HG03108 (cell line): ENCODE measurements at regions not wholly inside any gene's neighbourhood (a gene's known extent, or its start where the extent isn't known, plus 50 kb on each side); places are given as distances from the start of the nearest gene placed in this dataset.
"Not testable (repeated sequence)": the region's sequence is repeated elsewhere in the genome, so short reads cannot be mapped to it uniquely, and the experiment has no call there.

Experiments used
- ATAC-seq: cut with Tn5 transposase; IDR thresholded peaks from one replicate; pipeline ENCODE4 v1.9.1; 2021; ENCODE audit warnings: moderate library complexity; ENCODE audit not compliant: unreplicated experiment

DNA sequence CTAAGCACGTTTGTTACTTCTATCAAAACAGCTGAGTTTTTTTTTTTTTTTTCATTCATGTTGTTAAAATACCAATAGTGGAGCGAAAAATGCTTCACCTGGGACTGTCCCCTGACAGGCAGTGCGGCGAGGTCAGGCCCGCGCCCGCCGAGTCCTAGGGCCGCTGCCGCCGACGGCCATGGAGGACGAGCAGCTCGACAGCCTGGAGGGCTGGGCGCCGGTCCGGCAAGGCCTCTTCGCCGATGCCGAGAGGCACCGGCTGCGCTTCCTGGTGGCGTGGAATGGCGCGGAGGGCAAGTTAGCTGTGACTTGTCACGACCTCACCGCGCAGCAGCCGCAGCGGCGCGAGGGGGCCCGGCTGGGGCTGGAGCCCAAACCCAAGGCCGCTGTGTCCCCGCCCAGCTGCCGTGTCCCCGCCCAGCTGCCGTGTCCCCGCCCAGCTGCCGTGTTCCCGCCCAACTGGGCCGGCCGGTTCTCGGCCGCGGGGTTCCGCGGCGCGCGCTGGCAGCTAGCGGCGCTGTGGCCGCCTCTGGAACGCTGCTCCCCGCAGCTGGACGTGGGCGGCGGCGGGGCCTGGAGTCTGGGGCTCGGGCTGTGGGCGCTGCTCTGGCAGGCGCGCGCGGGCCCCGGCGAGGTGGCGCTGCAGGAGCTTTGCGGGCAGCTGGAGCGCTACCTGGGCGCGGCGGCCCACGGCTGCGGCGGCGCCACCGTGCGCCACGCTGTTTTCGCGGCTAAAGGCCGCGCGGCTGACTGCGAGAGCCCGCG lies 56.7 kb upstream of the GOLGA8R start:
- ATAC-seq: peak; percentile 81

DNA sequence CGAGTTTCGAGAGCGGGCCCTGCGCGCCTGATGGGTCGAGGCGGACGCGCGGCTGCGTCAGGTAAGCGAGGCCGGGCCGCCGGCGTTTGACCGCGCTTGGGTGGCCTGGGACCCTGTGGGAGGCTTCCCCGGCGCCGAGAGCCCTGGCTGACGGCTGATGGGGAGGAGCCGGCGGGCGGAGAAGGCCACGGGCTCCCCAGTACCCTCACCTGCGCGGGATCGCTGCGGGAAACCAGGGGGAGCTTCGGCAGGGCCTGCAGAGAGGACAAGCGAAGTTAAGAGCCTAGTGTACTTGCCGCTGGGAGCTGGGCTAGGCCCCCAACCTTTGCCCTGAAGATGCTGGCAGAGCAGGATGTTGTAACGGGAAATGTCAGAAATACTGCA lies 57.3 kb upstream of the GOLGA8R start:
- not testable (repeated sequence) for ATAC-seq

DNA sequence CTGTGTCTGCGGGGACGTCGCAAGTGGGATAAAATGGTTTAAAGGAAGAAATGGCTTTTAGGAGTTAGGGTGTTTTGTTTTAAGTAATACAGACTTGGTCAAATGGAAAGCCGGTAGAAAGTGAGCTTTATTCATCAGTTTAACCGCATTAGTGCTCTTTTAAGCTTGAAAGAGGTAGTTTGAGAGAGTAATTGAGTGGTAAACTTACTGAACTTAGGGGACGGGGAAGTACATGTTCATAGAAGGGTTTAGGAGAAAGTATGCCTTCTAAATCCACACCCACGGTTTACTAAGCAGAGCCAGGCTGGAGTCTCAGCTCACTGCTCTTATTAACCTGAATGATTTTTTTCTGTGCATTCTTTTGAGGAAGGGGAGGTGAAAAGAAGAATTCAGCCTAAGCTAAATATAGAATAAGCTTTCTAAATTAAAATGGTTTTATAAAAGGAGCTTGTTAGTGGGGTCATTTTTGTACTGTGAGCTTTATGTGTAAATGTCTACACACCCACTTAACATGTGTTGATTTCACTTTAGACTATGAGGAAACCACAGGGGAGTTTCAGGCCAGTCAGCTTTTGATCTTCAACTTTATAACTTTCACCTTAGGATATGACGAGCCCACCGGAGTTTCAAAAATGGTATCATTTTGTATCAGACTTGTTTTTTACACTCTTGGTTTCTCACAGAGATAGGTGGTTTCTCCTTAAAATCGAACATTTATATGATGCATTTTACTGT lies 57.9 kb upstream of the GOLGA8R start:
- ATAC-seq: not testable (repeated sequence)

DNA sequence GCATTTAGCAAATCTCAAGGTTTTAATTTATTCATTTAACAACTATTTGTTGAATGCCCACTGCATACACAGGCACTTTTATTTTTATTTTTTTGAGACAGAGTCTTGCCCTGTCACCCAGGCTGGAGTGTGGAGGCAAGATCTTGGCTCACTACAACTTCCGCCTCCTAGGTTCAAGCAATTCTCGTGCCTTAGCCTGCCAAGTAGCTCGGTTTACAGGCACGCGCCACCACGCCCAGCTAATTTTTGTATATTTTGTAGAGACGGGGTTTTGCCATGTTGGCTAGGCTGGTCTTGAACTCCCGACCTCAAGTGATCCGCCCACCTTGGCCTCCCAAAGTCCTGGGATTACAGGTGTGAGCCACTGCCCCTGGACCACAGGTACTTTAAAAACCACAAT lies 67.0 kb upstream of the GOLGA8Q start:
- ATAC-seq: not testable (repeated sequence)

DNA sequence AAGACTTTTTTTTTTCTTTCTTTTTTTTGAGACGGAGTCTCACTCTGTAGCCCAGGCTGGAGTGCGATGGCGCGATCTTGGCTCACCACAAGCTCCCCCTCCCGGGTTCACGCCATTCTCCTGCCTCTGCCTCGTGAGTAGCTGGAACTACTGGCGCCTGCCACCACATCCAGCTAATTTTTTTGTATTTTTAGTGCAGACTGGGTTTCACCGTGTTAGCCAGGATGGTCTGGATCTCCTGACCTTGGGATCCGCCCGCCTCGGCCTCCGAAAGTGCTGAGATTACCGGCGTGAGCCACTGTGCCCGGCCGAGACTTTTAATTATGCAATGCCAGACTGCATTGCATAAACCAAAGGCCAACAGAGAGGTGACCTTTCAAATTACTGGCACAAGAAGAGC lies 62.6 kb upstream of the GOLGA8Q start:
- ATAC-seq: not testable (repeated sequence)

DNA sequence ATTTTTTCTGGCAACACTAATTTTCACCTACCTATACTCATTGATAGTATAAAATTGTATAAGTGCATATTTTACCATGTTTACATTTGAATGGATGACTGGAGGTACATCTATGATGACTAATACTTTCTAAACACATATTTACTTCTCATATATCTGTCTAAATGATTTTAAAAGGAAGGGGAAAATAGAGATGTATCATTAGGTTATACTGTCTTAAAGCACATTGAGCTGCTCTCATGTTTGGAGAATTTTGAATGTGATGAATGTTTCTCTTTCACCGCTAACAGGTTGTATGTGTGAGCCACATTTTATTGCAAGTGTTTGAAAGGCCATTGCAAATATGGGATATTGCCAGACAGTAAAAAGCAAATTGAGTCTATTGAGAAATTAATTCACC lies 61.5 kb upstream of the GOLGA8Q start:
- not testable (repeated sequence) for ATAC-seq

DNA sequence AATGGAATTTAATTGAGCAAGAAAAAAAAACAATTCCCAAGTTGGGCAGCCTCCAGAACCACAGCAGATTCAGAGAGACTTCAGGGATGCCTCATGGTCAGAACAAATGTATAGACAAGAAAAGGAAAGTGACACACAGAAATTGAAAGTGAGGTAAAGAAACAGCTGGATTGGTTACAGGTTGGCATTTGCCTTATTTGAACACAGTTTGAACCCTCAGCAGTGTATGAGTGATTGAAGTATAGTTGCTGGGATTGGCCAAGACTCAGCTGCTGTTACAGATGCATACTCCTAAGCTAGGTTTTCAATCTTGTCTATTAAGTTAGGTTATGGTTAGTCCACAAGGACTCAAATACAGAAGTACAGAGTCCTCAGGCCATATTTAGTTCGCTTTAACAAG lies 57.9 kb upstream of the GOLGA8Q start:
- not testable (repeated sequence) for ATAC-seq

DNA sequence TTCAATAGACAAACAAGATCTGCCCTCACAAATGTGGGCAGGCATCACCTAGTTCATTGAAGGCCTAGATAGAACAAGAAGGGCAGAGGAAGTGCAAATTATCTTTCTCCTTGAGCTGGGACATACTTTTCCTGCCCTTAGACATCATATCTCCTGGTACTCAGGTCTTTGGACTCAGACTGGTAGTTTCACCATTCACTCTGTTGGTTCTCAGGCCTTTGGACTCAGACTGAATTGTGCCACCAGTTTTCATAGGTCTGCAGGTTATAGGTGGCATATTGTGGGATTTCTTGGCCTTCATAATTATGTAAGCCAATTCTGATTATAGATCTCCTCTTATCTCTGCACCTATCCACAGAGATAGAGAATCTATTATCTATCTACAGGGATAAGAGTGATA lies 54.6 kb upstream of the GOLGA8Q start:
- ATAC-seq: not testable (repeated sequence)

DNA sequence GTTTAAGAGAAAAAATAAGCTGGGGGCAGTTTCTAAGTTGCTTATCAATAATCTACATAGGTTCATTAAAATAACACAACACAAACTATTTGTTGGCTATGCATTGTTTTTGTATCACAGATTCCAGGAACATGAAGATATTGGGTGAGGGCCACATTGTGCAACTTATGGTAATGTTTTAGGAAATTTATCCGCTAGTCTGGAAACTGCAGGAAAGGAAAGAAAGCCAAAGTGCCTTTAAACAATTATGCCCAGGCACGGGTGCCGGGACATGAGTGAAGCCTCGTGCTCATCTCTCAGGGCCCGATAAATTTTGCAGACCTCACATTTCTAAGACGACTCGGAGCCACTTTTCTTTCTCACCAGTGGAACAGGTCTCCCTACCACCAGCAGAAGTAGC lies 52.6 kb upstream of the GOLGA8Q start:
- ATAC-seq: not testable (repeated sequence)

DNA sequence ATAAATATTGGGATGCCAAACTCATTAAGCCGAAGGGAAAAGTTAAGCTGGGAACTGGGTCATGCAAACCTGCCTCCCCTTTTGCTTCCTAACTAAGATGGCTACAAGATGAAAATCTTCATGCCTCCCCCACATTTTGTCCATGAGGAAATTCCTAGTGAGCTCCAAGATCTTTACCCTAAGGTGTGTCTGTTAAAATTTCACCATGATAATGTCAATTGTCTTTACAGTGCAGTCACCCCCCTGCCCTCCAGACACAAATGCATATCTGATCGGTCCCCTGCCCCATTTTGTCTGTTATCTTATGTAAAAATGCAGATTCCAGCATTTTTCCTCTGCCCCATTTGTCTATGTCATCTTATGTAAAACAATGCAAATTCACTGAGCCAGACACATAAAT lies 51.3 kb upstream of the GOLGA8Q start:
- ATAC-seq: not testable (repeated sequence)
